Activated CD4-positive, alpha-beta T cell treated with anti-CD3 and anti-CD28 coated beads, Interleukin-2, amount 50 U/mL, for 24 hours (primary cell): ENCODE measurements at regions not wholly inside any gene's neighbourhood (a gene's known extent, or its start where the extent isn't known, plus 50 kb on each side); places are given as distances from the start of the nearest gene placed in this dataset.

Source experiments
- DNase-seq, 2 donors: peaks; one replicate each; pipeline ENCODE4 v3.0.0-alpha.2; 2020; ENCODE audit warnings: low read depth in 1 of 2, low spot score in 1 of 2

GRCh38 chr19:30169196-30169900 is 202.8 kb upstream of the ZNF536 start:
- no peak for DNase-seq

GRCh38 chr19:30170081-30170480 is 202.1 kb upstream of the ZNF536 start:
- no peak for DNase-seq

- no peak for DNase-seq
Observed at GRCh38 chr19:30170495-30171137, 201.6 kb upstream of the ZNF536 start.

- DNase-seq, result no peak
Observed at GRCh38 chr19:30171138-30171635, 201.0 kb upstream of the ZNF536 start.

- DNase-seq, result no peak
Observed at GRCh38 chr19:30171795-30172612, 200.2 kb upstream of the ZNF536 start.

- DNase-seq, result no peak
Observed at GRCh38 chr19:30172613-30173242, 199.5 kb upstream of the ZNF536 start.

GRCh38 chr19:30173593-30174356 is 198.4 kb upstream of the ZNF536 start:
- no peak for DNase-seq

- no peak for DNase-seq
Observed at GRCh38 chr19:30174357-30174645, 197.9 kb upstream of the ZNF536 start.

- DNase-seq, result no peak
Observed at GRCh38 chr19:30174791-30175190, 197.4 kb upstream of the ZNF536 start.

- DNase-seq, result no peak
Observed at GRCh38 chr19:30175987-30176386, 196.2 kb upstream of the ZNF536 start.

- no peak for DNase-seq
Observed at GRCh38 chr19:30178721-30179402, 193.3 kb upstream of the ZNF536 start.

- DNase-seq, result no peak
Observed at GRCh38 chr19:30180691-30181090, 191.5 kb upstream of the ZNF536 start.

- DNase-seq, result no peak
Observed at GRCh38 chr19:30183807-30184490, 188.2 kb upstream of the ZNF536 start.

- DNase-seq, result no peak
Observed at GRCh38 chr19:30202060-30202600, 170.1 kb upstream of the ZNF536 start.

- DNase-seq, result no peak
Observed at GRCh38 chr19:30204721-30205120, 167.5 kb upstream of the ZNF536 start.

- no peak for DNase-seq
Observed at GRCh38 chr19:30206187-30206586, 166.0 kb upstream of the ZNF536 start.

- DNase-seq, result no peak
Observed at GRCh38 chr19:30207357-30207756, 164.8 kb upstream of the ZNF536 start.

- no peak for DNase-seq
Observed at GRCh38 chr19:30208436-30209060, 163.6 kb upstream of the ZNF536 start.
